ENCODE measurements at regions not wholly inside any gene's neighbourhood (a gene's known extent, or its start where the extent isn't known, plus 50 kb on each side); places are given as distances from the start of the nearest gene placed in this dataset.

GRCh38 chr1:209010475-209011230 lies 572.9 kb upstream of the CAMK1G start:
- no peak for FAIRE-seq
- TF ChIP-seq POLR2AphosphoS5 (IDR thresholded peaks at IDR 0.05; ENCODE audit: low read depth, low read length) (no peak), TAF1 (IDR thresholded peaks at IDR 0.05; ENCODE audit: borderline replicate concordance, low read depth, low read length) (no peak), POLR2A (IDR thresholded peaks at IDR 0.05; ENCODE audit: low read depth, low read length) (no peak)
- no peak for DNase-seq (ENCODE audit: insufficient read length)

GRCh38 chr1:209012443-209013196 lies 570.9 kb upstream of the CAMK1G start:
- DNase-seq (ENCODE audit: insufficient read length) (no peak), FAIRE-seq (no peak)
- TF ChIP-seq POLR2A (IDR thresholded peaks at IDR 0.05; ENCODE audit: low read depth, low read length) (no peak), TAF1 (IDR thresholded peaks at IDR 0.05; ENCODE audit: borderline replicate concordance, low read depth, low read length) (no peak), POLR2AphosphoS5 (IDR thresholded peaks at IDR 0.05; ENCODE audit: low read depth, low read length) (no peak)

GRCh38 chr1:209015092-209015491 lies 568.4 kb upstream of the CAMK1G start:
- FAIRE-seq (no peak), DNase-seq (ENCODE audit: insufficient read length) (no peak)
- TF ChIP-seq TAF1 (IDR thresholded peaks at IDR 0.05; ENCODE audit: borderline replicate concordance, low read depth, low read length) (no peak), POLR2A (IDR thresholded peaks at IDR 0.05; ENCODE audit: low read depth, low read length) (no peak), POLR2AphosphoS5 (IDR thresholded peaks at IDR 0.05; ENCODE audit: low read depth, low read length) (no peak)

GRCh38 chr1:209021622-209022021 lies 561.9 kb upstream of the CAMK1G start:
- DNase-seq (ENCODE audit: insufficient read length) (no peak), FAIRE-seq (no peak)
- TF ChIP-seq POLR2A (IDR thresholded peaks at IDR 0.05; ENCODE audit: low read depth, low read length) (no peak), TAF1 (IDR thresholded peaks at IDR 0.05; ENCODE audit: borderline replicate concordance, low read depth, low read length) (no peak), POLR2AphosphoS5 (IDR thresholded peaks at IDR 0.05; ENCODE audit: low read depth, low read length) (no peak)

- TF ChIP-seq TAF1 (IDR thresholded peaks at IDR 0.05; ENCODE audit: borderline replicate concordance, low read depth, low read length) (no peak), POLR2AphosphoS5 (IDR thresholded peaks at IDR 0.05; ENCODE audit: low read depth, low read length) (no peak), POLR2A (IDR thresholded peaks at IDR 0.05; ENCODE audit: low read depth, low read length) (no peak)
- DNase-seq (ENCODE audit: insufficient read length) (no peak), FAIRE-seq (no peak)
Measured at GRCh38 chr1:209023790-209024189, 559.7 kb upstream of the CAMK1G start.

- TF ChIP-seq TAF1 (IDR thresholded peaks at IDR 0.05; ENCODE audit: borderline replicate concordance, low read depth, low read length) (no peak), POLR2A (IDR thresholded peaks at IDR 0.05; ENCODE audit: low read depth, low read length) (no peak), POLR2AphosphoS5 (IDR thresholded peaks at IDR 0.05; ENCODE audit: low read depth, low read length) (no peak)
- no peak for FAIRE-seq
- no peak for DNase-seq (ENCODE audit: insufficient read length)
Measured at GRCh38 chr1:209029737-209030136, 553.8 kb upstream of the CAMK1G start.

GRCh38 chr1:209030454-209031167 lies 552.9 kb upstream of the CAMK1G start:
- FAIRE-seq: no peak
- TF ChIP-seq POLR2A (IDR thresholded peaks at IDR 0.05; ENCODE audit: low read depth, low read length) (no peak), POLR2AphosphoS5 (IDR thresholded peaks at IDR 0.05; ENCODE audit: low read depth, low read length) (no peak), TAF1 (IDR thresholded peaks at IDR 0.05; ENCODE audit: borderline replicate concordance, low read depth, low read length) (no peak)
- no peak for DNase-seq (ENCODE audit: insufficient read length)

- no peak for DNase-seq (ENCODE audit: insufficient read length)
- FAIRE-seq: no peak
- TF ChIP-seq TAF1 (IDR thresholded peaks at IDR 0.05; ENCODE audit: borderline replicate concordance, low read depth, low read length) (no peak), POLR2AphosphoS5 (IDR thresholded peaks at IDR 0.05; ENCODE audit: low read depth, low read length) (no peak), POLR2A (IDR thresholded peaks at IDR 0.05; ENCODE audit: low read depth, low read length) (no peak)
Measured at GRCh38 chr1:209037064-209037463, 546.5 kb upstream of the CAMK1G start.

- FAIRE-seq (no peak), DNase-seq (ENCODE audit: insufficient read length) (no peak)
- TF ChIP-seq TAF1 (IDR thresholded peaks at IDR 0.05; ENCODE audit: borderline replicate concordance, low read depth, low read length) (no peak), POLR2AphosphoS5 (IDR thresholded peaks at IDR 0.05; ENCODE audit: low read depth, low read length) (no peak), POLR2A (IDR thresholded peaks at IDR 0.05; ENCODE audit: low read depth, low read length) (no peak)
Measured at GRCh38 chr1:209038316-209038715, 545.2 kb upstream of the CAMK1G start.

- DNase-seq (ENCODE audit: insufficient read length) (no peak), FAIRE-seq (peak; percentile 38)
- TF ChIP-seq TAF1 (IDR thresholded peaks at IDR 0.05; ENCODE audit: borderline replicate concordance, low read depth, low read length) (no peak), POLR2AphosphoS5 (IDR thresholded peaks at IDR 0.05; ENCODE audit: low read depth, low read length) (no peak), POLR2A (IDR thresholded peaks at IDR 0.05; ENCODE audit: low read depth, low read length) (no peak)
Measured at GRCh38 chr1:209038735-209039134, 544.8 kb upstream of the CAMK1G start.

- TF ChIP-seq POLR2A (IDR thresholded peaks at IDR 0.05; ENCODE audit: low read depth, low read length) (no peak), POLR2AphosphoS5 (IDR thresholded peaks at IDR 0.05; ENCODE audit: low read depth, low read length) (no peak), TAF1 (IDR thresholded peaks at IDR 0.05; ENCODE audit: borderline replicate concordance, low read depth, low read length) (no peak)
- DNase-seq (ENCODE audit: insufficient read length) (no peak), FAIRE-seq (no peak)
Measured at GRCh38 chr1:209040351-209040750, 543.2 kb upstream of the CAMK1G start.

All from GM12892 (cell line).